ENCODE measurements at regions not wholly inside any gene's neighbourhood (a gene's known extent, or its start where the extent isn't known, plus 50 kb on each side); places are given as distances from the start of the nearest gene placed in this dataset.

DNA sequence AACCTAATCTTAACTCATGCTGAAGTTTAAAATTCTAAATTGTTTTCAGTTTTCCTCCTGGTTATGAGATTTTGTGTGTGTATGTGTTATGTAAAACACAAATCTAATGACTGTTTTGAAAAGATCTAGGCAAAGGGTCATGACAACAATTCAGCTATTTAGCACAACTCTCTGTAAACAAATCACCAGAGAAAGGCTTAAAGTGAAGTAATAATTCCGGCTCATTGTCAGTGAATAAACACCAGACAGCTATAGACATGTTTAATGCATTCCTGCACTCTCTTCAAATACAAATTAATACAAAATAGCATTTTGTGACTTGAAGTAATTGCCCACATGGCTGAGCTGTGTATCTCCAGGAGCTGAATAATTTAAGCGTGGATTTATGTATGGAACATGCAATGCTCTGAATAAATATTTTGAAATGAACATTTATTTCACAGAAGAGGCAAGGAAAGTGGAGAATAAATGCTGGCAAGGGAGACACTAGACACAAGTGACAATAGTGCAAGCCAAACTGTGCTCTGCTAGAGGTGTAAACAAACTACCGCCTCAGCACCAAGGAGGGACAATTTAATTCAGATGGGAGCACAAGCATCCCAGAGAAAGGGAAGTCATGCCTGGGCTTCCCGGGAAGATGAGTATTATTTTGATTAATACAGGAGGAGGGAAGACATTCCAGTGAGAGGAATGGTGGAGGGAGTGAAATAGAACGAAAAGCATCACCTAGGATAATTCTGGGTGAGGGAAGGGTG is 133.6 kb upstream of the XPO1 start:
- TF ChIP-seq, protein P1, sequence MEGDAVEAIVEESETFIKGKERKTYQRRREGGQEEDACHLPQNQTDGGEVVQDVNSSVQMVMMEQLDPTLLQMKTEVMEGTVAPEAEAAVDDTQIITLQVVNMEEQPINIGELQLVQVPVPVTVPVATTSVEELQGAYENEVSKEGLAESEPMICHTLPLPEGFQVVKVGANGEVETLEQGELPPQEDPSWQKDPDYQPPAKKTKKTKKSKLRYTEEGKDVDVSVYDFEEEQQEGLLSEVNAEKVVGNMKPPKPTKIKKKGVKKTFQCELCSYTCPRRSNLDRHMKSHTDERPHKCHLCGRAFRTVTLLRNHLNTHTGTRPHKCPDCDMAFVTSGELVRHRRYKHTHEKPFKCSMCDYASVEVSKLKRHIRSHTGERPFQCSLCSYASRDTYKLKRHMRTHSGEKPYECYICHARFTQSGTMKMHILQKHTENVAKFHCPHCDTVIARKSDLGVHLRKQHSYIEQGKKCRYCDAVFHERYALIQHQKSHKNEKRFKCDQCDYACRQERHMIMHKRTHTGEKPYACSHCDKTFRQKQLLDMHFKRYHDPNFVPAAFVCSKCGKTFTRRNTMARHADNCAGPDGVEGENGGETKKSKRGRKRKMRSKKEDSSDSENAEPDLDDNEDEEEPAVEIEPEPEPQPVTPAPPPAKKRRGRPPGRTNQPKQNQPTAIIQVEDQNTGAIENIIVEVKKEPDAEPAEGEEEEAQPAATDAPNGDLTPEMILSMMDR (IDR thresholded peaks at IDR 0.05; ENCODE audit: insufficient read depth, low read length, poor library complexity, severe bottlenecking): no peak
- TF ChIP-seq EZH2phosphoT487 (conservative IDR thresholded peaks at IDR 0.05; ENCODE audit: low read length): no peak
